ENCODE measurements at regions not wholly inside any gene's neighbourhood (a gene's known extent, or its start where the extent isn't known, plus 50 kb on each side); places are given as distances from the start of the nearest gene placed in this dataset.

DNA sequence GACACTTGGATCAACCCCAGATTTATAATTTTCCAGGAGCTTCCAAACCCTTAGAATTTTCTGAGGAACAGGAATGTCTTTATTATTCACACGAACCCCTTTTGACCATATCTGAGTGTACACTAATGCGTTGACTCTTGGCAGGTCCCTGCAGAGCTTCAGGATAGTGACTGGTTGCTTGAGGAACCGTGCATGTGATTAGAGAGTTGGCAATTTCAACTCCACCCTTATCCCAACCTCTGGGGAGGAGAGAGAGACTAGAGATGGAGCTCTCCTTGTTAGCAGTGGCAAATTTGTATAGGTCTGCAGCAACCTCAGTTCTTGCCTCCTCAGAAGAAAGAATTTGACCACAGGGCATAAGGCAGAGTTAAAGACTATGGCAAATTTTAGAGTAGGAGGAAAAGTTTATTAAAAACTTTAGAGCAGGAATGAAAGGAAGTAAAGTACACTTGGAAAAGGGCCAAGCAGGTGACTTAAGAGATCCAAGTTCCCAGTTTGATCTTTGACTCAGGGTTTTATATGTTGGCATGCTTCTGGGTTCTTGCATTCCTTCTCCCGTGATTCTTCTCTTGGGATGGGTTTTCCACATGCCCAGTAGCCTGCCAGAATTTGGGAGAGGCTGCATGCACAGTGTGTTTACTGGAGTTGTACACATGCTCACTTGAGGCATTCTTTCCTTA lies 93.8 kb upstream of the ETV3 start:
- TF ChIP-seq, protein P1, sequence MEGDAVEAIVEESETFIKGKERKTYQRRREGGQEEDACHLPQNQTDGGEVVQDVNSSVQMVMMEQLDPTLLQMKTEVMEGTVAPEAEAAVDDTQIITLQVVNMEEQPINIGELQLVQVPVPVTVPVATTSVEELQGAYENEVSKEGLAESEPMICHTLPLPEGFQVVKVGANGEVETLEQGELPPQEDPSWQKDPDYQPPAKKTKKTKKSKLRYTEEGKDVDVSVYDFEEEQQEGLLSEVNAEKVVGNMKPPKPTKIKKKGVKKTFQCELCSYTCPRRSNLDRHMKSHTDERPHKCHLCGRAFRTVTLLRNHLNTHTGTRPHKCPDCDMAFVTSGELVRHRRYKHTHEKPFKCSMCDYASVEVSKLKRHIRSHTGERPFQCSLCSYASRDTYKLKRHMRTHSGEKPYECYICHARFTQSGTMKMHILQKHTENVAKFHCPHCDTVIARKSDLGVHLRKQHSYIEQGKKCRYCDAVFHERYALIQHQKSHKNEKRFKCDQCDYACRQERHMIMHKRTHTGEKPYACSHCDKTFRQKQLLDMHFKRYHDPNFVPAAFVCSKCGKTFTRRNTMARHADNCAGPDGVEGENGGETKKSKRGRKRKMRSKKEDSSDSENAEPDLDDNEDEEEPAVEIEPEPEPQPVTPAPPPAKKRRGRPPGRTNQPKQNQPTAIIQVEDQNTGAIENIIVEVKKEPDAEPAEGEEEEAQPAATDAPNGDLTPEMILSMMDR (IDR thresholded peaks at IDR 0.05) = no peak
- no peak for TF ChIP-seq POLR2A (IDR thresholded peaks at IDR 0.05)

All from lower leg skin (tissue), 3 donors.